Vagina (tissue), 2 donors: ENCODE measurements at regions not wholly inside any gene's neighbourhood (a gene's known extent, or its start where the extent isn't known, plus 50 kb on each side); places are given as distances from the start of the nearest gene placed in this dataset.
"Not testable (repeated sequence)": the region's sequence is repeated elsewhere in the genome, so short reads cannot be mapped to it uniquely, and the experiment has no call there.

Experiments used
- DNase-seq, 2 donors: peaks; one replicate each; pipeline ENCODE4 v3.0.0-alpha.2; 2017; ENCODE audit errors: extremely low spot score in 2 of 2
- H3K27ac ChIP-seq: fragments of 200-600 bp; sonication (generic); one replicate; pipeline ENCODE4 v1.5.1; 2019
- H3K27me3 ChIP-seq: fragments of 200-600 bp; sonication (generic); one replicate; pipeline ENCODE4 v1.5.1; 2019
- H3K36me3 ChIP-seq, 2 donors: fragments of 200-600 bp; sonication (generic); one replicate each; pipeline ENCODE4 v1.5.1; 2017 to 2019
- H3K4me1 ChIP-seq: fragments of 200-600 bp; sonication (generic); one replicate; pipeline ENCODE4 v1.5.1; 2019
- H3K4me3 ChIP-seq, 2 donors: fragments of 200-600 bp; sonication (generic); 1 replicate in 1 of 2; 2 replicates in 1 of 2; pipeline ENCODE4 v1.5.1; 2016 to 2019
- H3K9me3 ChIP-seq: fragments of 200-600 bp; sonication (generic); one replicate; pipeline ENCODE4 v1.5.1; 2019
- CTCF ChIP-seq, 3 experiments: fragments of 450-650 bp in 2 of 3; fragments of 200-600 bp in 1 of 3; sonication (generic) in 1 of 3; IDR thresholded peaks; one replicate each; pipeline ENCODE4 v1.5.1; 2017 to 2019; ENCODE audit warnings: antibody characterized with exemption in 3 of 3, mild to moderate bottlenecking in 2 of 3, moderate library complexity in 2 of 3
- POLR2A ChIP-seq, 2 donors: fragments of 450-650 bp; IDR thresholded peaks; one replicate each; pipeline ENCODE4 v1.6.1; 2017; ENCODE audit warnings: antibody characterized with exemption in 2 of 2, mild to moderate bottlenecking in 2 of 2, moderate library complexity in 2 of 2
- POLR2AphosphoS5 ChIP-seq, 2 donors: sonication (generic); formaldehyde crosslinking; IDR thresholded peaks; one replicate each; pipeline ENCODE4 v1.9.0; 2017; ENCODE audit warnings: antibody characterized with exemption in 2 of 2, mild to moderate bottlenecking in 2 of 2, low read depth in 1 of 2; ENCODE audit not compliant: insufficient read depth in 1 of 2
- intact Hi-C: fragments of 100-400 bp; cut with DNase I; formaldehyde crosslinking; loops from one replicate; pipeline ENCODE4 v1.15.1; 2023

- Histone ChIP-seq H3K27me3 (no peaks in the 10 kb centered on the region), H3K27ac (no peak overlapping the region), H3K36me3 (no peaks in the 10 kb centered on the region), H3K4me1 (no peaks in the 10 kb centered on the region), H3K4me3 (no peak overlapping the region), H3K9me3 (no peaks in the 10 kb centered on the region)
- no peak for TF ChIP-seq POLR2AphosphoS5 (IDR thresholded peaks at IDR 0.05; ENCODE audit: insufficient read depth in 1 of 2, low read depth in 1 of 2)
- TF ChIP-seq POLR2A (IDR thresholded peaks at IDR 0.05): no peak
- TF ChIP-seq CTCF (IDR thresholded peaks at IDR 0.05): no peak
- no peak for DNase-seq
- intact Hi-C loops: no loop called here
These were observed 111.7 kb upstream of the PGR start for GRCh38 chr11:101241160-101241795.

GRCh38 chr11:101231207-101231834 is 101.7 kb upstream of the PGR start:
- H3K27me3 ChIP-seq, DNase-seq, H3K27ac ChIP-seq, H3K4me1 ChIP-seq, H3K36me3 ChIP-seq, intact Hi-C loops, H3K9me3 ChIP-seq, H3K4me3 ChIP-seq: not testable (repeated sequence)

- no peaks in the 10 kb centered on the region for H3K4me1 ChIP-seq
- intact Hi-C loops: no loop called here
- no peak for TF ChIP-seq CTCF (IDR thresholded peaks at IDR 0.05)
- no peak for TF ChIP-seq POLR2AphosphoS5 (IDR thresholded peaks at IDR 0.05; ENCODE audit: insufficient read depth in 1 of 2, low read depth in 1 of 2)
- no peak for TF ChIP-seq POLR2A (IDR thresholded peaks at IDR 0.05)
- DNase-seq: no peak
- no peaks in the 10 kb centered on the region for H3K36me3 ChIP-seq
- H3K27me3 ChIP-seq: no peaks in the 10 kb centered on the region
- H3K27ac ChIP-seq: peak overlapping the region; percentile 12
- no peak overlapping the region for H3K4me3 ChIP-seq
- no peaks in the 10 kb centered on the region for H3K9me3 ChIP-seq
These were observed 97.0 kb upstream of the PGR start for GRCh38 chr11:101226617-101227016.

GRCh38 chr11:101224221-101224620 is 94.6 kb upstream of the PGR start:
- Histone ChIP-seq H3K27ac (no peak overlapping the region), H3K4me1 (no peaks in the 10 kb centered on the region), H3K4me3 (no peak overlapping the region), H3K27me3 (no peaks in the 10 kb centered on the region), H3K9me3 (no peaks in the 10 kb centered on the region), H3K36me3 (no peaks in the 10 kb centered on the region)
- no peak for TF ChIP-seq CTCF (IDR thresholded peaks at IDR 0.05)
- TF ChIP-seq POLR2AphosphoS5 (IDR thresholded peaks at IDR 0.05; ENCODE audit: insufficient read depth in 1 of 2, low read depth in 1 of 2): no peak
- TF ChIP-seq POLR2A (IDR thresholded peaks at IDR 0.05): no peak
- intact Hi-C loops: no loop called here
- DNase-seq: no peak

GRCh38 chr11:101218091-101218490 is 88.5 kb upstream of the PGR start:
- intact Hi-C loops, H3K27ac ChIP-seq, H3K4me1 ChIP-seq, H3K9me3 ChIP-seq, H3K4me3 ChIP-seq, H3K36me3 ChIP-seq, DNase-seq, H3K27me3 ChIP-seq: not testable (repeated sequence)

GRCh38 chr11:101216091-101216490 is 86.5 kb upstream of the PGR start:
- H3K27me3 ChIP-seq, DNase-seq, H3K9me3 ChIP-seq, intact Hi-C loops, H3K27ac ChIP-seq, H3K36me3 ChIP-seq, H3K4me1 ChIP-seq, H3K4me3 ChIP-seq: not testable (repeated sequence)
